ENCODE measurements at regions not wholly inside any gene's neighbourhood (a gene's known extent, or its start where the extent isn't known, plus 50 kb on each side); places are given as distances from the start of the nearest gene placed in this dataset.

DNA sequence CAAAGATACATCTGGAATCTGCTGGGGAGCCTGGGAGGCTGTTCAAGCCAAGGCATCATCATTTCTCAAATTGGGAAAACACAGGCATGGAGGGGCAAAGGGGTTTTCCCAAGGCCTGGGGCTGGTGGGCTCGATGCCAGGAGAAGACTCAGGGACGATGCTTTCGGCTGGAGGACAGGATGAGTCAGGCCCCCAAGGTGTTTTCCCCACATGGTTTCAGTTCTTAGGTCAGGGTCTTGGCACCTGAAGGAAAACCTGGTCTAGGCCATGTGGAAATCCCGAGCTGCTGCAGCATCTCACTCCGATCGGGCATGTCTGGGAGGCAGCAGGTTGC, 348.1 kb downstream of the CDC5L start:
- H3K9me3 Mint-ChIP-seq = no peaks in the 10 kb centered on the region
- intact Hi-C loops (cut with DNase I, micrococcal nuclease) = no loop called here
- ChIA-PET CTCF (no interaction called here), POLR2A (no interaction called here)
- no peaks in the 10 kb centered on the region for H3K27me3 ChIP-seq (ENCODE audit: control insufficient read depth in 1 of 2, insufficient read depth in 2 of 2, low read length in 2 of 2)
- no peaks in the 10 kb centered on the region for H3K9me3 ChIP-seq (ENCODE audit: control insufficient read depth in 1 of 2, insufficient read depth in 1 of 2, low read length in 2 of 2)
- H3K36me3 ChIP-seq (ENCODE audit: insufficient read depth, low read length) = no peaks in the 10 kb centered on the region
- no peak overlapping the region for H3K4me3 ChIP-seq (ENCODE audit: low read length)
- no peak for ATAC-seq (ENCODE audit: poor library complexity)
- no peak overlapping the region for H3K27ac ChIP-seq (ENCODE audit: low read depth in 1 of 2, low read length in 2 of 2)
- H3K36me3 Mint-ChIP-seq (ENCODE audit: low read depth) = no peaks in the 10 kb centered on the region
- H3K4me1 ChIP-seq (ENCODE audit: insufficient read depth, low read length) = no peaks in the 10 kb centered on the region
- no peak overlapping the region for H3K27ac Mint-ChIP-seq
- H3K4me3 Mint-ChIP-seq = no peak overlapping the region
- no peak for DNase-seq
- H3K27me3 Mint-ChIP-seq = no peaks in the 10 kb centered on the region
- TF ChIP-seq, protein P1, sequence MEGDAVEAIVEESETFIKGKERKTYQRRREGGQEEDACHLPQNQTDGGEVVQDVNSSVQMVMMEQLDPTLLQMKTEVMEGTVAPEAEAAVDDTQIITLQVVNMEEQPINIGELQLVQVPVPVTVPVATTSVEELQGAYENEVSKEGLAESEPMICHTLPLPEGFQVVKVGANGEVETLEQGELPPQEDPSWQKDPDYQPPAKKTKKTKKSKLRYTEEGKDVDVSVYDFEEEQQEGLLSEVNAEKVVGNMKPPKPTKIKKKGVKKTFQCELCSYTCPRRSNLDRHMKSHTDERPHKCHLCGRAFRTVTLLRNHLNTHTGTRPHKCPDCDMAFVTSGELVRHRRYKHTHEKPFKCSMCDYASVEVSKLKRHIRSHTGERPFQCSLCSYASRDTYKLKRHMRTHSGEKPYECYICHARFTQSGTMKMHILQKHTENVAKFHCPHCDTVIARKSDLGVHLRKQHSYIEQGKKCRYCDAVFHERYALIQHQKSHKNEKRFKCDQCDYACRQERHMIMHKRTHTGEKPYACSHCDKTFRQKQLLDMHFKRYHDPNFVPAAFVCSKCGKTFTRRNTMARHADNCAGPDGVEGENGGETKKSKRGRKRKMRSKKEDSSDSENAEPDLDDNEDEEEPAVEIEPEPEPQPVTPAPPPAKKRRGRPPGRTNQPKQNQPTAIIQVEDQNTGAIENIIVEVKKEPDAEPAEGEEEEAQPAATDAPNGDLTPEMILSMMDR (IDR thresholded peaks at IDR 0.05) = no peak
- no peaks in the 10 kb centered on the region for H3K4me1 Mint-ChIP-seq (ENCODE audit: low read depth)

GRCh38 chr6:44737341-44737740, 349.8 kb downstream of the CDC5L start:
- Mint-ChIP-seq H3K36me3 (ENCODE audit: low read depth) (no peaks in the 10 kb centered on the region), H3K27ac (no peak overlapping the region), H3K4me3 (no peak overlapping the region), H3K27me3 (no peaks in the 10 kb centered on the region), H3K4me1 (ENCODE audit: low read depth) (no peaks in the 10 kb centered on the region), H3K9me3 (no peaks in the 10 kb centered on the region)
- Histone ChIP-seq H3K27me3 (ENCODE audit: control insufficient read depth in 1 of 2, insufficient read depth in 2 of 2, low read length in 2 of 2) (no peaks in the 10 kb centered on the region), H3K36me3 (ENCODE audit: insufficient read depth, low read length) (no peaks in the 10 kb centered on the region), H3K4me3 (ENCODE audit: low read length) (no peak overlapping the region), H3K4me1 (ENCODE audit: insufficient read depth, low read length) (no peaks in the 10 kb centered on the region), H3K9me3 (ENCODE audit: control insufficient read depth in 1 of 2, insufficient read depth in 1 of 2, low read length in 2 of 2) (no peaks in the 10 kb centered on the region), H3K27ac (ENCODE audit: low read depth in 1 of 2, low read length in 2 of 2) (no peak overlapping the region)
- intact Hi-C loops (cut with DNase I, micrococcal nuclease) = no loop called here
- no peak for ATAC-seq (ENCODE audit: poor library complexity)
- ChIA-PET CTCF (no interaction called here), POLR2A (no interaction called here)
- DNase-seq = no peak
- TF ChIP-seq, protein P1 (IDR thresholded peaks at IDR 0.05) = no peak

GRCh38 chr6:44737829-44738528, 350.5 kb downstream of the CDC5L start:
- no peaks in the 10 kb centered on the region for H3K4me1 Mint-ChIP-seq (ENCODE audit: low read depth)
- no peak overlapping the region for H3K4me3 Mint-ChIP-seq
- no peak for ATAC-seq (ENCODE audit: poor library complexity)
- Histone ChIP-seq H3K27ac (ENCODE audit: low read depth in 1 of 2, low read length in 2 of 2) (no peak overlapping the region), H3K27me3 (ENCODE audit: control insufficient read depth in 1 of 2, insufficient read depth in 2 of 2, low read length in 2 of 2) (no peaks in the 10 kb centered on the region), H3K36me3 (ENCODE audit: insufficient read depth, low read length) (no peaks in the 10 kb centered on the region), H3K4me3 (ENCODE audit: low read length) (no peak overlapping the region), H3K4me1 (ENCODE audit: insufficient read depth, low read length) (no peaks in the 10 kb centered on the region), H3K9me3 (ENCODE audit: control insufficient read depth in 1 of 2, insufficient read depth in 1 of 2, low read length in 2 of 2) (no peaks in the 10 kb centered on the region)
- no peaks in the 10 kb centered on the region for H3K27me3 Mint-ChIP-seq
- TF ChIP-seq, protein P1 (IDR thresholded peaks at IDR 0.05) = no peak
- intact Hi-C loops (cut with DNase I, micrococcal nuclease) = no loop called here
- POLR2A ChIA-PET = no interaction called here
- no peaks in the 10 kb centered on the region for H3K36me3 Mint-ChIP-seq (ENCODE audit: low read depth)
- H3K27ac Mint-ChIP-seq = no peak overlapping the region
- no peak for DNase-seq
- no peaks in the 10 kb centered on the region for H3K9me3 Mint-ChIP-seq
- CTCF ChIA-PET = no interaction called here
